Activated naive CD8-positive, alpha-beta T cell treated with anti-CD3 and anti-CD28 coated beads for 36 hours (primary cell): ENCODE measurements at regions not wholly inside any gene's neighbourhood (a gene's known extent, or its start where the extent isn't known, plus 50 kb on each side); places are given as distances from the start of the nearest gene placed in this dataset.
A peak's percentile ranks its signal among the peaks of the same experiment; 100 is the strongest.
"Not testable (repeated sequence)": the region's sequence is repeated elsewhere in the genome, so short reads cannot be mapped to it uniquely, and the experiment has no call there.

ENCODE experiments used
- DNase-seq: peaks from one replicate; pipeline ENCODE4 v3.0.0; 2021
- H3K27ac Mint-ChIP-seq: one replicate; pipeline ENCODE4 v1.8.0; 2022; ENCODE audit warnings: mild to moderate bottlenecking, moderate library complexity, mixed read lengths
- H3K27me3 Mint-ChIP-seq: one replicate; pipeline ENCODE4 v1.8.0; 2022; ENCODE audit warnings: mild to moderate bottlenecking, mixed read lengths
- H3K36me3 Mint-ChIP-seq: one replicate; pipeline ENCODE4 v1.8.0; 2021; ENCODE audit warnings: mild to moderate bottlenecking, mixed read lengths
- H3K4me1 Mint-ChIP-seq: one replicate; pipeline ENCODE4 v1.8.0; 2021; ENCODE audit warnings: mixed read lengths
- H3K4me3 Mint-ChIP-seq: one replicate; pipeline ENCODE4 v1.8.0; 2022; ENCODE audit warnings: mild to moderate bottlenecking, moderate library complexity, mixed read lengths
- H3K9me3 Mint-ChIP-seq: one replicate; pipeline ENCODE4 v1.8.0; 2022; ENCODE audit warnings: mixed read lengths

GRCh38 chr1:19024532-19024931 lies 68.1 kb upstream of the IFFO2 start:
- Mint-ChIP-seq H3K27me3 (peaks cover 17% of the 10 kb centered on the region), H3K27ac (no peak overlapping the region), H3K4me1 (peaks cover 3% of the 10 kb centered on the region), H3K4me3 (no peak overlapping the region), H3K9me3 (peaks cover 6% of the 10 kb centered on the region), H3K36me3 (no peaks in the 10 kb centered on the region)
- no peak for DNase-seq

- H3K4me1 Mint-ChIP-seq, result peaks cover 3% of the 10 kb centered on the region
- H3K27me3 Mint-ChIP-seq, result peaks cover 17% of the 10 kb centered on the region
- no peak for DNase-seq
- H3K36me3 Mint-ChIP-seq, result no peaks in the 10 kb centered on the region
- H3K4me3 Mint-ChIP-seq, result no peak overlapping the region
- peaks cover 6% of the 10 kb centered on the region for H3K9me3 Mint-ChIP-seq
- H3K27ac Mint-ChIP-seq, result no peak overlapping the region
Observed at GRCh38 chr1:19023787-19024186, 67.3 kb upstream of the IFFO2 start.

- no peak overlapping the region for H3K27ac Mint-ChIP-seq
- H3K4me3 Mint-ChIP-seq, result no peak overlapping the region
- H3K36me3 Mint-ChIP-seq, result no peaks in the 10 kb centered on the region
- peaks cover 7% of the 10 kb centered on the region for H3K27me3 Mint-ChIP-seq
- H3K4me1 Mint-ChIP-seq, result no peaks in the 10 kb centered on the region
- DNase-seq, result no peak
- peaks cover 6% of the 10 kb centered on the region for H3K9me3 Mint-ChIP-seq
Observed at GRCh38 chr1:19021845-19022244, 65.4 kb upstream of the IFFO2 start.

GRCh38 chr1:19019288-19019687 lies 62.8 kb upstream of the IFFO2 start:
- H3K4me1 Mint-ChIP-seq, H3K36me3 Mint-ChIP-seq, H3K4me3 Mint-ChIP-seq, H3K27ac Mint-ChIP-seq, H3K27me3 Mint-ChIP-seq, DNase-seq, H3K9me3 Mint-ChIP-seq: not testable (repeated sequence)

- no peak for DNase-seq
- Mint-ChIP-seq H3K36me3 (no peaks in the 10 kb centered on the region), H3K4me1 (peaks cover 16% of the 10 kb centered on the region)
Observed at GRCh38 chr1:19015476-19015875, 59.0 kb upstream of the IFFO2 start.

GRCh38 chr1:19014765-19015164 lies 58.3 kb upstream of the IFFO2 start:
- peaks cover 23% of the 10 kb centered on the region for H3K4me1 Mint-ChIP-seq
- no peak overlapping the region for H3K4me3 Mint-ChIP-seq
- H3K27ac Mint-ChIP-seq, result no peak overlapping the region
- DNase-seq, result no peak
- H3K9me3 Mint-ChIP-seq, result no peaks in the 10 kb centered on the region
- no peaks in the 10 kb centered on the region for H3K36me3 Mint-ChIP-seq
- H3K27me3 Mint-ChIP-seq, result no peaks in the 10 kb centered on the region

More at GRCh38 chr1:19015476-19015875, 59.0 kb upstream of the IFFO2 start:
- Mint-ChIP-seq H3K9me3 (no peaks in the 10 kb centered on the region), H3K27me3 (no peaks in the 10 kb centered on the region), H3K4me3 (no peak overlapping the region), H3K27ac (no peak overlapping the region)

GRCh38 chr1:19013826-19014548 lies 57.5 kb upstream of the IFFO2 start:
- Mint-ChIP-seq H3K36me3 (no peaks in the 10 kb centered on the region), H3K27ac (no peak overlapping the region), H3K4me3 (no peak overlapping the region), H3K4me1 (peaks cover 28% of the 10 kb centered on the region), H3K9me3 (no peaks in the 10 kb centered on the region), H3K27me3 (no peaks in the 10 kb centered on the region)
- no peak for DNase-seq

GRCh38 chr1:19011845-19012231 lies 55.4 kb upstream of the IFFO2 start:
- H3K4me3 Mint-ChIP-seq, result no peak overlapping the region
- no peaks in the 10 kb centered on the region for H3K36me3 Mint-ChIP-seq

GRCh38 chr1:19010995-19011844 lies 54.7 kb upstream of the IFFO2 start:
- no peaks in the 10 kb centered on the region for H3K36me3 Mint-ChIP-seq

More at GRCh38 chr1:19011845-19012231, 55.4 kb upstream of the IFFO2 start:
- Mint-ChIP-seq H3K4me1 (peaks cover 28% of the 10 kb centered on the region), H3K27me3 (no peaks in the 10 kb centered on the region), H3K9me3 (no peaks in the 10 kb centered on the region), H3K27ac (no peak overlapping the region)
- no peak for DNase-seq

GRCh38 chr1:19010503-19010902 lies 54.0 kb upstream of the IFFO2 start:
- peak overlapping the region; percentile 21 for H3K27ac Mint-ChIP-seq
- peaks cover 28% of the 10 kb centered on the region for H3K4me1 Mint-ChIP-seq
- H3K4me3 Mint-ChIP-seq, result no peak overlapping the region
- DNase-seq, result no peak
- H3K9me3 Mint-ChIP-seq, result no peaks in the 10 kb centered on the region
- H3K27me3 Mint-ChIP-seq, result peaks cover 5% of the 10 kb centered on the region
- H3K36me3 Mint-ChIP-seq, result no peaks in the 10 kb centered on the region

More at GRCh38 chr1:19010995-19011844, 54.7 kb upstream of the IFFO2 start:
- no peaks in the 10 kb centered on the region for H3K9me3 Mint-ChIP-seq
- H3K27me3 Mint-ChIP-seq, result peaks cover under 1% of the 10 kb centered on the region
- peak overlapping the region; percentile 1 for H3K4me3 Mint-ChIP-seq
- peak overlapping the region; percentile 45 for H3K27ac Mint-ChIP-seq
- DNase-seq, result peak; percentile 81
- peaks cover 28% of the 10 kb centered on the region for H3K4me1 Mint-ChIP-seq

- no peak overlapping the region for H3K4me3 Mint-ChIP-seq
- no peak for DNase-seq
- H3K36me3 Mint-ChIP-seq, result no peaks in the 10 kb centered on the region
- peaks cover 28% of the 10 kb centered on the region for H3K4me1 Mint-ChIP-seq
- no peaks in the 10 kb centered on the region for H3K9me3 Mint-ChIP-seq
- H3K27me3 Mint-ChIP-seq, result peaks cover 5% of the 10 kb centered on the region
- H3K27ac Mint-ChIP-seq, result peak overlapping the region; percentile 10
Observed at GRCh38 chr1:19009882-19010321, 53.4 kb upstream of the IFFO2 start.

- peaks cover 5% of the 10 kb centered on the region for H3K27me3 Mint-ChIP-seq
- no peak overlapping the region for H3K27ac Mint-ChIP-seq
- H3K36me3 Mint-ChIP-seq, result no peaks in the 10 kb centered on the region
- DNase-seq, result no peak
- H3K9me3 Mint-ChIP-seq, result no peaks in the 10 kb centered on the region
- H3K4me1 Mint-ChIP-seq, result peaks cover 28% of the 10 kb centered on the region
- no peak overlapping the region for H3K4me3 Mint-ChIP-seq
Observed at GRCh38 chr1:19009126-19009881, 52.8 kb upstream of the IFFO2 start.

- Mint-ChIP-seq H3K9me3 (no peaks in the 10 kb centered on the region), H3K4me3 (no peak overlapping the region), H3K27me3 (peaks cover 5% of the 10 kb centered on the region), H3K36me3 (no peaks in the 10 kb centered on the region), H3K4me1 (peaks cover 32% of the 10 kb centered on the region), H3K27ac (no peak overlapping the region)
- DNase-seq, result no peak
Observed at GRCh38 chr1:19007491-19008441, 51.3 kb upstream of the IFFO2 start.

GRCh38 chr1:19006837-19007271 lies 50.4 kb upstream of the IFFO2 start:
- Mint-ChIP-seq H3K4me3 (no peak overlapping the region), H3K27ac (no peak overlapping the region), H3K9me3 (peaks cover 3% of the 10 kb centered on the region), H3K27me3 (peaks cover 5% of the 10 kb centered on the region), H3K4me1 (peaks cover 30% of the 10 kb centered on the region), H3K36me3 (no peaks in the 10 kb centered on the region)
- DNase-seq, result no peak
